HUDEP-2 (cell line): ENCODE measurements at regions not wholly inside any gene's neighbourhood (a gene's known extent, or its start where the extent isn't known, plus 50 kb on each side); places are given as distances from the start of the nearest gene placed in this dataset.
"Not testable (repeated sequence)": the region's sequence is repeated elsewhere in the genome, so short reads cannot be mapped to it uniquely, and the experiment has no call there.

Experiments
- DNase-seq, 76 experiments: peaks; one replicate each; lab custom pipeline; 2025; ENCODE audit not compliant: unreplicated experiment in 76 of 76; lab: John Stamatoyannopoulos, UW

DNA sequence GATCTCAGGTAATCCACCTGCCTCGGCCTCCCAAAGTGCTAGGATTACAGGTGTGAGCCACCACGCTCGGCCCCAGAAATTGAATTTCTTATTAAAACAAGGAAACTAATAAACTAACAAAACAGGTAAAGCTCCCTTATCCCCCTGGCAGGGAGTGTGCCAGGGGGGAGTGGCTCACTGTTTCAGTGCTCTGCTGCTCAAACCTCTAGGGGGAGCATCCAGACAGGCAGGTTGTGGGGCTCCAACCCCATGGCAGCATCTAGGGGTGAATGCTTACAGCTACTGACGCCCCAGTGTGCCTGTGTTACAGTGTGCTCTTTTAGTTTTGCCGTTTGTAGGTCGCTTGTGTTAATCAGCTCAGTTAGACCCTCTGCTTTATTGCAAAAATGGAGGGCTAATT, 605.0 kb downstream of the GABRG1 start:
- DNase-seq: peak in 14 of 76 experiments; percentile 0 to 8 (median 1)

DNA sequence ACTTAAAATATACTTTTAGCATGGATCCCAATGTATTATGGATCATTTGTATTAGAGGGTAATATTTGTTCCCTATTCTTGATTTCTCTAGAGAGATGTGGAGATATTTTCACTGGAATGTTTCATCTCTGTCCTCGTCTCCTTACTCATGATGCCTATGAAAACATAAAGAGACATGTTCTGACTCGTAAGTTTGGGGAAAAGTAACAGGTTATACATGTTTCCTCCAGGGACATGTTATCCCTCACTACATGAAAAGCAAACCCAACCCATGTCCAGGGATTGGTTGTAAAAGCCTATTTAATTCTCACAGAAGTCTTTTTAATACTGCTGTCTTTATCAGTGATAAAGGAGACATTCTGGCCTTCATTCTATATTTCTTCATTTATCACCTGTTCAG, 621.4 kb downstream of the GABRG1 start:
- no peak for DNase-seq

- no peak for DNase-seq
These were observed 639.1 kb downstream of the GABRG1 start for GRCh38 chr4:45484740-45485139.

GRCh38 chr4:45482346-45482745, 641.5 kb downstream of the GABRG1 start:
- no peak for DNase-seq

GRCh38 chr4:45477311-45477733, 646.5 kb downstream of the GABRG1 start:
- DNase-seq: no peak

- DNase-seq: peak in 14 of 76 experiments; percentile 1 to 53 (median 24)
These were observed 648.3 kb downstream of the GABRG1 start for GRCh38 chr4:45475548-45475947.

DNA sequence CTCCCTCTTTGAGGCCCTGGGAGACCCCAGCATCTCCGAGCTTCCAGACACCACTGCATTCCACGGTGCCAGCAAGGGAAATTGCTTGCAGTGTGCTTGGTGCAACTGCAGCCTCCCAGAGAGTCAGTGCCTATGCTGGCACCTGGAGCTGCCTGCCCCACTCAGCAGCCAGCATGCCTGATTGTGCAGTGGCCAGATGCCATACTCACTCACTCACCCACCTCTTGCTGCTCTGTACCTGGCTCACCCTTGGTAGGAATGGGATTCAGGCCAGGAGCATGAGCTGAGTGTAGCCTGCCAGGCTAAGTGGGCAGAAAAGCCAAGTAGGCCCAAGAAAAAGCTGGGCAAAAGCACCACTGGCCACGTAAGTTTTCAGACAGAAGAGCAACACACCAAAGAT, 651.4 kb downstream of the GABRG1 start:
- no peak for DNase-seq

GRCh38 chr4:45471335-45471734, 652.5 kb downstream of the GABRG1 start:
- DNase-seq: no peak

DNA sequence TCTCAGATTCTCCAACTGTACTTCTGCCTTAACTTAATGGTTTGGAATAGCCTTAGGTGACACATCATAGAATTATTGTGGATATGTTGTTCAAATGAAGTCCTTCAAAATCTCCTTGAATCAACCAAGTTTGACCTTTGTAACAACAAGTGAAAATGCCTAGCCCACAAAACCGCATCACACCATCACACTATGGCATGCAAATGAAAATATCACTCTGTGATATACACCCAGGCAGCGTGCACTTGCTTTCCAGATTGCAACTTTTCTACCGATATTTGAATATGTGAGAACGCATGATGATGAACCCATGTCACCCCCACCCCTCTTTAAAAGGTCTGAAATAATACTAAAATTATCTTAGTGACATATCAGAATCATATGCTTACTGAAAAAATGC, 656.7 kb downstream of the GABRG1 start:
- DNase-seq: no peak

DNA sequence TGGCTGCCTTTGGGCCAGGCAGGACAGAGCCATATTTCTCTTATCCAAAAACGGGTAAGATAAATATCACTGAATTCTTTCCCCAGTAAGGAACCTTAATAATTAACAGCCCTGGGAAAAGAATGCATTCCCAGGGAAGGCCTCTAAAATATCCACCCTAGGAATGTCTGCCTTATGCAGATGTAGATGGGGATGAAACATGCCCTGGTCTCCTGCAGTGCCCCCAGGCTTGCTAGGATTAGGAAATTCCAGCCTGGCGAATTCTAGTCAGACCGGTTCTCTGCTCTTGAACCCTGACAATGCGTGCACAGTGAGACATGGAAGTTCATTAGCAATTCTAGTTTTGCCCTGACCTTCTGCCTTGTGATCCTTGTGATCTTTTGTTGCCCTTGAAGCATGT, 663.7 kb downstream of the GABRG1 start:
- not testable (repeated sequence) for DNase-seq

GRCh38 chr4:45455217-45455616, 668.6 kb downstream of the GABRG1 start:
- no peak for DNase-seq

DNA sequence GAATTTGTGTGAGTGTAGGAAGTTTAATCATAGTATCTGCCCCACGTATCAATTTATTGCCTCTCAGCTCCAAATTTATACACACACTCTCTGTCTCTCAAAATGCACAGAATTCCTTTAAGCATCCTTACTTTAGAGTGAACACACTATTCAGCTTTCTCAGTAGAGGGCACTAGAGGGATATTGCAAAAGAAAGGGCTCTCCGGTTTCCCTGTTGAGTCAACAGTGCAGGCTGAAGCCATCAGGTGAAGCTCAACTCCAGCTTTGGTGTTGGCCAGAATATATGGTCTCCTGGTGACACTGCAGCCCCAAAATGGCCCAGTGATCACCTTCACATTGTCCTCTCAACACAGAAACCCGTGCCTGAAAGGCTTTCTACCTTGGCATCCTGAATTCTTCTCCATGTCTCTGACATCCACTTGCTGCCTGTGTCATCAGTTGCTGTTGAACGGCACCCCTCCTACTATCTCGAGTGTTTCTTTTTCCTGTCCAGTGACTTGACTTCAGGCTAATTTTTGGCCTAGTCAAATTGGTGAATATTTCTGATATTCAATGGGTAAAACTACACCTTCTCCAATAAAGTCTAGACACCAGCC, 670.5 kb downstream of the GABRG1 start:
- DNase-seq: peak in 21 of 76 experiments; percentile 0 to 51 (median 15)

- peak in 15 of 76 experiments; percentile 0 to 52 (median 9) for DNase-seq
These were observed 681.4 kb downstream of the GABRG1 start for GRCh38 chr4:45442466-45442865.

GRCh38 chr4:45438047-45438446, 685.8 kb downstream of the GABRG1 start:
- DNase-seq: no peak

DNA sequence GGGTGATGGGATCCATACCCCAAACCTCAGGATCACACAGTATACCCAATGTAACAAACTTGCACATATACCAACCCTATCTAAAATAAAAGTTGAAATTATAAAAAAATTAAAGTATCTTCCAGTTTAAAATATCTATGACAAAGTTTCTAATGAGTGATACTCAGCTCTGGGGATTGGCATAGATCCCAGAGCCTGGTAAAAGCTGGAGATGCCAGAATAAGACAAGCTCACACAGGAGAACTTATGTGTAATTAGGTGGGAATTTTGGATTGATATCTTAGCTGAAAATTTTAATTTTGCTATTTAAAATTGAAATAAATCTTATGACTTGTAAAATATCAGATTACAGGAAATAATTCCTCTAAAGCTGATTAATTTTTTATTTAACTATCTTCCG, 686.5 kb downstream of the GABRG1 start:
- no peak for DNase-seq

- DNase-seq: no peak
These were observed 698.7 kb downstream of the GABRG1 start for GRCh38 chr4:45425135-45425534.

DNA sequence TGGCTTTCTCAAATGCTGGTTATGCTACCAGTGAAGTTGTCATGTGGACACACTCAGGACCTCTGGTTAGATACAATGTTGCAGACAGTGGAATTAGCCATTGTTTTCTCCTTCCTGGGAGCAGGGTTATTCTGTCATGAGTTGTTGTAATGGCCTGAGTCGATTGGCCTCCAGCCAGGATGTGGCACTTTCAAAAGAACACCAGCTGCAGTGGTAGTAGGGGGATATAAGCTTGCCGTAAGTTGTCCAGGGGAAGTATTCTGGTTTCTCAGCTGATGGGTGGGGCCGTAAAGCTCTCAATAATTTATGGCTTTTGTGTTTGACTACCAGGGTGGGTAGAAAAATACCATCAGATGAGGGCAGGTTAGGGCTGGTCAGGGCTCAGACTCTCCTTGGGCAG, 697.5 kb upstream of the GNPDA2 start:
- peak in 1 of 76 experiments; percentile 0 for DNase-seq

- DNase-seq: not testable (repeated sequence)
These were observed 693.8 kb upstream of the GNPDA2 start for GRCh38 chr4:45420091-45420674.

GRCh38 chr4:45410701-45411210, 684.4 kb upstream of the GNPDA2 start:
- no peak for DNase-seq

GRCh38 chr4:45409536-45409935, 683.2 kb upstream of the GNPDA2 start:
- no peak for DNase-seq

DNA sequence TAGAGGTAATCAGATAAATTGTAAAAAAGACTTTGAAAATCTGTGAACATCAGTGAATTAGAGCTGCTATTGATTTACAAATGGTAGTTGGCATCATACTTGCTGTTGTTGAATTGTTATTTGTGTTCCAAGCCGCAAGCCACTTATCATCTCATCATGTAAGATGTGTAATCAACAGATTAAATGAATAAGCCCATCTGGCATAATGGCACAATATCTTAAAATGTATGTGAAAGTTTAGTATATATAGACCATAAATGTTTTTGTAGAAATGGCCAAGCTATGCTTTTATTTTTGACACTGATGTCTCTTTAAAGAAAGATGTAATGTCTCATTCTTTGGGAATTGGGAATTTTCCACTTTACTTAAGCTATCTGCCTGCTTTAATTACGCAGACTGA, 682.6 kb upstream of the GNPDA2 start:
- DNase-seq: no peak

- no peak for DNase-seq
These were observed 672.8 kb upstream of the GNPDA2 start for GRCh38 chr4:45399116-45399515.
